ENCODE measurements at regions not wholly inside any gene's neighbourhood (a gene's known extent, or its start where the extent isn't known, plus 50 kb on each side); places are given as distances from the start of the nearest gene placed in this dataset.

DNA sequence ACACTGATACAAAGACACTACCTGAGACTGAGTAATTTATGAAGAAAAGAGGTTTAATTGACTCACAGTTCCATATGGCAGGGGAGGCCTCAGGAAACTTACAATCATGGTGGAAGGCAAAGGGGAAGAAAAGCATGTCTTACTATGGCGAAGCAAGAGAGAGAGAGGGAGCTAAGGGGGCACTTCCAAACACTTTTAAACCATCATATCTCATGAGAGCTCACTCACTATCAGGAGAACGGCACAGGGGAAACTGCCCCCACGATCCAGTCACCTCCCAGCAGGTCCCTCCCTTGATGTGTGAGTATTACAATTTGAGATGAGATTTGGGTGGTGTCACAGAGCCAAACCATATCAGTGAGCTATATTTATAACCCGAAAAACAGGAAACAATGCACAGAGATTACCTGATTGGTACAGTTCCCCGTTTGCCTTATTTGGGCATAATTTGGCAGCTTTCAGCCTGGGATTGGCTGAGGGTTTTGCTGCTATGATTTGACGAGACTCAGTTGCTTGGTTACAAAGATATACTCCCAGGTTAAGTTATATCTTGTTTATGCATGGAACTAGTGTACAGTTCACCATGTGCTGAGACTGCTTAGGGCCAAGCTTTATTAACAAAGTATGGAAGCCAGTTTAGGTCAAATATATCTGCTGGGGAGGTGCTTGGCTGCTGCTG is 184.2 kb downstream of the NR2F2 start:
- BruUV-seq (replicated peaks) = no TSS peak
- POLR2A ChIA-PET = no interaction called here

DNA sequence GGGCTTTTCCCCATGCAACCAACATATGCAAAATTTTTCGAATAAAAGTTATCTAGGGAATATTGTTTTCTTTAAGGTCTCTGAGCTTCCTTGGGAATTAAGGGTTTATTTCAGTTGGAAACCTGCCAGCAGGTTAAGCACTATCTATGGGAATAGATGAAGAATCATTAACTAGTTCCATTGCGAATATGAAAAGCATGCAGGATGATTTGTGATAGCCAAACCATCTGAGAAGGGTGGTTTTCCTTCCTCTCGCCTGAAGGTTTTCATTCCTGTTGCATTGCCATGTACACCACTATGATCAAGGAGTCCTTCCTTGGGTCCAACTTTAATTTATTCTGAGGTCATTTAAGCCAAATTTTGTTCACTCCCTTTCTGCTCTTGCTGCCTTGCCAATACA is 184.9 kb downstream of the NR2F2 start:
- intact Hi-C loops (cut with micrococcal nuclease) = no loop called here
- H4K20me1 ChIP-seq (replicated peaks; ENCODE audit: control insufficient read depth, extremely low read depth, insufficient read depth, low read length) = no peaks in the 10 kb centered on the region
- no peak overlapping the region for H3K9ac ChIP-seq (replicated peaks; ENCODE audit: extremely low read depth, insufficient read depth, low read length)
- peaks cover 3 to 7% of the 10 kb centered on the region in 2 experiments for H3K27me3 ChIP-seq (ENCODE audit: control insufficient read depth in 2 of 2, insufficient read depth in 2 of 2, low read length in 2 of 2)
- DNase-seq (ENCODE audit: low read depth, low spot score) = no peak
- no peaks in the 10 kb centered on the region for H3K9me3 ChIP-seq (replicated peaks; ENCODE audit: control insufficient read depth, insufficient read depth, low read length)
- H3K4me2 ChIP-seq (ENCODE audit: insufficient read depth, low read length) = no peak overlapping the region
- no peak overlapping the region for H3K4me3 ChIP-seq (replicated peaks in 1 of 3; ENCODE audit: insufficient read depth in 1 of 3, low read depth in 1 of 3, low read length in 3 of 3)
- ChIA-PET POLR2A (no interaction called here), CTCF (no interaction called here)
- H2AFZ ChIP-seq (ENCODE audit: low read depth, low read length) = no peak overlapping the region
- no peak for FAIRE-seq
- no peaks in the 10 kb centered on the region for H3K9me1 ChIP-seq (replicated peaks; ENCODE audit: control insufficient read depth, extremely low read depth, insufficient read depth, low read length)
- no TSS peak for BruUV-seq (replicated peaks)
- no peak overlapping the region for H3K27ac ChIP-seq (ENCODE audit: insufficient read depth, low read depth, low read length)
- dilution Hi-C loops (cut with MboI; ENCODE audit: extremely low pct_ligation_motif_present, low sequenced_read_pairs) = no loop called here
- no peaks in the 10 kb centered on the region for H3K36me3 ChIP-seq (ENCODE audit: control insufficient read depth in 2 of 2, extremely low read depth in 1 of 2, insufficient read depth in 2 of 2, low read length in 2 of 2)
- no peaks in the 10 kb centered on the region for H3K79me2 ChIP-seq (ENCODE audit: control insufficient read depth, insufficient read depth, low read length)
- TF ChIP-seq EZH2 (IDR thresholded peaks at IDR 0.05; ENCODE audit: borderline replicate concordance, low read depth, low read length, severe bottlenecking) (no peak), JUN (IDR thresholded peaks at IDR 0.05; ENCODE audit: borderline replicate concordance, insufficient read depth, insufficient read length, low read depth) (no peak)
- no peaks in the 10 kb centered on the region for H3K4me1 ChIP-seq (ENCODE audit: control insufficient read depth, extremely low read depth, insufficient read depth, low read length)

More for the DNA sequence above, 184.2 kb downstream of the NR2F2 start:
- TF ChIP-seq, protein P1, sequence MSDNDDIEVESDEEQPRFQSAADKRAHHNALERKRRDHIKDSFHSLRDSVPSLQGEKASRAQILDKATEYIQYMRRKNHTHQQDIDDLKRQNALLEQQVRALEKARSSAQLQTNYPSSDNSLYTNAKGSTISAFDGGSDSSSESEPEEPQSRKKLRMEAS (IDR thresholded peaks at IDR 0.05; ENCODE audit: insufficient read depth, insufficient read length) = no peak
- TF ChIP-seq EZH2 (IDR thresholded peaks at IDR 0.05; ENCODE audit: borderline replicate concordance, low read depth, low read length, severe bottlenecking) (no peak), JUN (IDR thresholded peaks at IDR 0.05; ENCODE audit: borderline replicate concordance, insufficient read depth, insufficient read length, low read depth) (no peak), FOS (IDR thresholded peaks at IDR 0.05; ENCODE audit: borderline replicate concordance, insufficient read depth, low read length) (no peak), POLR2A (IDR thresholded peaks at IDR 0.05; ENCODE audit: low read depth, low read length) (no peak), MYC (IDR thresholded peaks at IDR 0.05; ENCODE audit: low read depth, low read length) (no peak)
- Histone ChIP-seq H3K9me1 (replicated peaks; ENCODE audit: control insufficient read depth, extremely low read depth, insufficient read depth, low read length) (no peaks in the 10 kb centered on the region), H3K4me3 (replicated peaks in 1 of 3; ENCODE audit: insufficient read depth in 1 of 3, low read depth in 1 of 3, low read length in 3 of 3) (no peak overlapping the region), H4K20me1 (replicated peaks; ENCODE audit: control insufficient read depth, extremely low read depth, insufficient read depth, low read length) (no peaks in the 10 kb centered on the region), H3K36me3 (ENCODE audit: control insufficient read depth in 2 of 2, extremely low read depth in 1 of 2, insufficient read depth in 2 of 2, low read length in 2 of 2) (no peaks in the 10 kb centered on the region), H2AFZ (ENCODE audit: low read depth, low read length) (no peak overlapping the region), H3K4me1 (ENCODE audit: control insufficient read depth, extremely low read depth, insufficient read depth, low read length) (no peaks in the 10 kb centered on the region), H3K27me3 (ENCODE audit: control insufficient read depth in 2 of 2, insufficient read depth in 2 of 2, low read length in 2 of 2) (peaks cover 4 to 7% of the 10 kb centered on the region in 2 experiments), H3K9ac (replicated peaks; ENCODE audit: extremely low read depth, insufficient read depth, low read length) (no peak overlapping the region), H3K4me2 (ENCODE audit: insufficient read depth, low read length) (no peak overlapping the region), H3K27ac (ENCODE audit: insufficient read depth, low read depth, low read length) (no peak overlapping the region), H3K9me3 (replicated peaks; ENCODE audit: control insufficient read depth, insufficient read depth, low read length) (no peaks in the 10 kb centered on the region), H3K79me2 (ENCODE audit: control insufficient read depth, insufficient read depth, low read length) (no peaks in the 10 kb centered on the region)
- intact Hi-C loops (cut with micrococcal nuclease) (no loop called here), dilution Hi-C loops (cut with MboI; ENCODE audit: extremely low pct_ligation_motif_present, low sequenced_read_pairs) (no loop called here)
- CTCF ChIA-PET = no interaction called here
- DNase-seq (ENCODE audit: low read depth, low spot score) = no peak
- FAIRE-seq = no peak

Measured in endothelial cell of umbilical vein (primary cell).